SK-N-SH (cell line): ENCODE measurements at regions not wholly inside any gene's neighbourhood (a gene's known extent, or its start where the extent isn't known, plus 50 kb on each side); places are given as distances from the start of the nearest gene placed in this dataset.

Source experiments
- CTCF ChIA-PET: fragments of 300-600, 350-600 bp; formaldehyde crosslinking; extraction: SDS; loops from one replicate; lab custom pipeline; 2021; lab: Yijun Ruan, JAX
- POLR2A ChIA-PET: fragments of 350-600 bp; sonication (Branson Sonifier 250); formaldehyde crosslinking; extraction: SDS; loops from one replicate; lab custom pipeline; 2020; ENCODE audit warnings: antibody characterized with exemption, inconsistent platforms; lab: Yijun Ruan, JAX
- DNase-seq: peaks from one replicate; pipeline ENCODE4 v3.0.0; 2012
- H2AFZ ChIP-seq: fragments of 200-600 bp; sonication (generic); 2 replicates; pipeline ENCODE4 v1.8.1; 2016; ENCODE audit warnings: antibody characterized with exemption, mild to moderate bottlenecking, low read depth
- H3F3A ChIP-seq: fragments of 200-600 bp; sonication (generic); replicated peaks from 2 replicates; pipeline ENCODE3; 2016; ENCODE audit warnings: antibody characterized with exemption, mild to moderate bottlenecking; ENCODE audit not compliant: insufficient read depth
- H3K27ac ChIP-seq, 2 experiments: fragments of 200-500 bp in 1 of 2; fragments of 200-600 bp in 1 of 2; sonication (Bioruptor generic) in 1 of 2; sonication (generic), shearing (Covaris generic) in 1 of 2; 2 replicates each; pipeline versions ENCODE4 v1.5.1 to v1.6.1; 2014 to 2016; ENCODE audit warnings: low read depth in 2 of 2, inconsistent platforms in 1 of 2, low read length in 1 of 2, mild to moderate bottlenecking in 1 of 2, mixed read lengths in 1 of 2
- H3K27me3 ChIP-seq: fragments of 200-600 bp; sonication (generic), shearing (Covaris generic); 2 replicates; pipeline ENCODE4 v1.6.1; 2016; ENCODE audit warnings: mixed run types; ENCODE audit not compliant: insufficient read depth
- H3K36me3 ChIP-seq, 2 experiments: fragments of 200-500 bp in 1 of 2; fragments of 200-600 bp in 1 of 2; sonication (Bioruptor generic) in 1 of 2; sonication (generic) in 1 of 2; replicated peaks in 1 of 2; 2 replicates each; pipeline versions ENCODE3 to v1.5.1; 2014 to 2016; ENCODE audit warnings: low read length in 1 of 2, mild to moderate bottlenecking in 1 of 2; ENCODE audit not compliant: insufficient read depth in 2 of 2, control insufficient read depth in 1 of 2
- H3K4me1 ChIP-seq, 2 experiments: fragments of 200-500 bp in 1 of 2; fragments of 200-600 bp in 1 of 2; sonication (Bioruptor generic) in 1 of 2; sonication (generic), shearing (Covaris generic) in 1 of 2; 2 replicates each; pipeline versions ENCODE4 v1.5.1 to v1.6.1; 2014 to 2016; ENCODE audit warnings: low read depth in 1 of 2, low read length in 1 of 2, mixed run types in 1 of 2; ENCODE audit not compliant: insufficient read depth in 2 of 2, control insufficient read depth in 1 of 2
- H3K4me2 ChIP-seq: fragments of 200-600 bp; sonication (generic), shearing (Covaris generic); 2 replicates; pipeline ENCODE4 v1.6.1; 2017; ENCODE audit warnings: mixed run types
- H3K4me3 ChIP-seq, 2 experiments: fragments of 200-500 bp in 1 of 2; fragments of 200-600 bp in 1 of 2; sonication (Bioruptor generic) in 1 of 2; sonication (generic), shearing (Covaris generic) in 1 of 2; 2 replicates each; pipeline versions ENCODE4 v1.5.1 to v1.8.1; 2014 to 2016; ENCODE audit warnings: low read depth in 2 of 2, inconsistent platforms in 1 of 2, low read length in 1 of 2, mild to moderate bottlenecking in 1 of 2, mixed read lengths in 1 of 2, moderate library complexity in 1 of 2
- H3K79me2 ChIP-seq: fragments of 200-600 bp; sonication (generic); 2 replicates; pipeline ENCODE4 v1.8.1; 2017; ENCODE audit warnings: mild to moderate bottlenecking; ENCODE audit not compliant: insufficient read depth
- H3K9ac ChIP-seq: fragments of 200-600 bp; sonication (generic); 2 replicates; pipeline ENCODE4 v1.6.1; 2017; ENCODE audit warnings: mixed run types
- H3K9me2 ChIP-seq: fragments of 200-600 bp; sonication (generic); 2 replicates; pipeline ENCODE4 v1.6.1; 2017; ENCODE audit warnings: mixed run types
- H3K9me3 ChIP-seq: fragments of 200-600 bp; sonication (generic); 2 replicates; pipeline ENCODE4 v1.6.1; 2017; ENCODE audit warnings: mixed run types, mild to moderate bottlenecking, moderate library complexity
- H4K20me1 ChIP-seq: fragments of 200-600 bp; sonication (generic); 2 replicates; pipeline ENCODE4 v1.6.1; 2017; ENCODE audit warnings: mild to moderate bottlenecking, mixed run types; ENCODE audit not compliant: insufficient read depth
- EP300 ChIP-seq, 2 experiments: IDR thresholded peaks; 2 replicates each; pipeline versions ENCODE4 v1.4.0 to v1.6.1; 2012; ENCODE audit warnings: borderline replicate concordance in 1 of 2, low read depth in 1 of 2, low read length in 1 of 2
- EZH2phosphoT487 ChIP-seq: fragments of 200-600 bp; sonication (generic); IDR thresholded peaks from 2 replicates; pipeline ENCODE4 v1.6.1; 2017; ENCODE audit warnings: low read depth, mixed run types, mild to moderate bottlenecking, antibody characterized with exemption, moderate library complexity, borderline replicate concordance
- GABPA ChIP-seq: IDR thresholded peaks from 2 replicates; pipeline ENCODE4 v1.4.0; 2012; ENCODE audit warnings: low read depth, mild to moderate bottlenecking
- GATA2 ChIP-seq: sonication (generic); formaldehyde crosslinking; IDR thresholded peaks from 2 replicates; pipeline ENCODE4 v1.5.0; 2020; ENCODE audit warnings: mild to moderate bottlenecking, missing genetic modification reagents
- JUND ChIP-seq: IDR thresholded peaks from 2 replicates; pipeline ENCODE4 v1.4.0; 2012
- MAX ChIP-seq: IDR thresholded peaks from 2 replicates; pipeline ENCODE4 v1.4.0; 2012; ENCODE audit warnings: low read depth
- NFIC ChIP-seq: IDR thresholded peaks from 2 replicates; pipeline ENCODE4 v1.4.0; 2012; ENCODE audit warnings: borderline replicate concordance
- RAD21 ChIP-seq: IDR thresholded peaks from 2 replicates; pipeline ENCODE4 v1.6.1; 2012; ENCODE audit warnings: mild to moderate bottlenecking, low read length
- RCOR1 ChIP-seq: fragments of 150-350 bp; IDR thresholded peaks from 2 replicates; pipeline ENCODE4 v1.6.1; 2017; ENCODE audit warnings: antibody characterized with exemption, low read length
- SMC3 ChIP-seq: IDR thresholded peaks from 2 replicates; pipeline ENCODE4 v1.6.1; 2012; ENCODE audit warnings: low read depth, low read length, improper control_type of control experiment
- TEAD4 ChIP-seq: IDR thresholded peaks from 2 replicates; pipeline ENCODE4 v1.4.0; 2012; ENCODE audit warnings: mild to moderate bottlenecking, borderline replicate concordance; ENCODE audit not compliant: insufficient read depth
- USF1 ChIP-seq: IDR thresholded peaks from 2 replicates; pipeline ENCODE4 v1.4.0; 2012; ENCODE audit warnings: low read depth, borderline replicate concordance
- WGBS: methylation state at CpG from one replicate; pipeline ENCODE4 v1.1.6; 2017; ENCODE audit warnings: low lambda C conversion rate; 5-methylcytosine and 5-hydroxymethylcytosine counted together
- TF ChIP-seq, protein P1 (sequence below): IDR thresholded peaks from 2 replicates; pipeline ENCODE4; 2012
- TF ChIP-seq, protein P2 (sequence below): IDR thresholded peaks from 2 replicates; pipeline ENCODE4 v1.4.0; 2012; ENCODE audit warnings: low read depth, borderline replicate concordance

GRCh38 chr3:154730186-154730585, 300.2 kb upstream of the GPR149 start:
- H3K4me3 ChIP-seq = no peak overlapping the region
- WGBS = 3% methylated on average over 1 of the region's 1 CpG
- no peaks in the 10 kb centered on the region for H4K20me1 ChIP-seq
- no peaks in the 10 kb centered on the region for H3F3A ChIP-seq
- H3K9me3 ChIP-seq = no peaks in the 10 kb centered on the region
- CTCF ChIA-PET = interaction anchor here (1.3 to 1.9 kb wide), 2 partner anchors 17 to 592 kb away, joined by 4 read pairs; no protein-coding TSS in a partner anchor
- no peaks in the 10 kb centered on the region; a peak in 1 of 4 replicates for H3K4me1 ChIP-seq
- no peaks in the 10 kb centered on the region for H3K36me3 ChIP-seq
- H3K9ac ChIP-seq = no peak overlapping the region
- DNase-seq = peak; percentile 21
- H3K4me2 ChIP-seq = no peak overlapping the region
- no peaks in the 10 kb centered on the region for H3K79me2 ChIP-seq
- H3K9me2 ChIP-seq = no peaks in the 10 kb centered on the region
- no peak overlapping the region for H3K27ac ChIP-seq
- no peaks in the 10 kb centered on the region for H3K27me3 ChIP-seq
- POLR2A ChIA-PET = no interaction called here
- H2AFZ ChIP-seq = no peak overlapping the region
- no peak for TF ChIP-seq EZH2phosphoT487
- no peak for TF ChIP-seq MAX
- no peak for TF ChIP-seq TEAD4
- TF ChIP-seq, protein P1, sequence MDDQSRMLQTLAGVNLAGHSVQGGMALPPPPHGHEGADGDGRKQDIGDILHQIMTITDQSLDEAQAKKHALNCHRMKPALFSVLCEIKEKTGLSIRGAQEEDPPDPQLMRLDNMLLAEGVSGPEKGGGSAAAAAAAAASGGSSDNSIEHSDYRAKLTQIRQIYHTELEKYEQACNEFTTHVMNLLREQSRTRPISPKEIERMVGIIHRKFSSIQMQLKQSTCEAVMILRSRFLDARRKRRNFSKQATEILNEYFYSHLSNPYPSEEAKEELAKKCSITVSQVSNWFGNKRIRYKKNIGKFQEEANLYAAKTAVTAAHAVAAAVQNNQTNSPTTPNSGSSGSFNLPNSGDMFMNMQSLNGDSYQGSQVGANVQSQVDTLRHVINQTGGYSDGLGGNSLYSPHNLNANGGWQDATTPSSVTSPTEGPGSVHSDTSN = no peak
- TF ChIP-seq SMC3 = no peak
- TF ChIP-seq RAD21 = peak; percentile 46

- H3F3A ChIP-seq = no peaks in the 10 kb centered on the region
- no peak overlapping the region for H3K4me2 ChIP-seq
- ChIA-PET CTCF (interaction anchor here (1.3 to 1.9 kb wide), 2 partner anchors 17 to 593 kb away, joined by 4 read pairs; no protein-coding TSS in a partner anchor), POLR2A (no interaction called here)
- H3K4me1 ChIP-seq = no peaks in the 10 kb centered on the region; a peak in 1 of 4 replicates
- H3K9me3 ChIP-seq = no peaks in the 10 kb centered on the region
- no peaks in the 10 kb centered on the region for H3K36me3 ChIP-seq
- H3K79me2 ChIP-seq = no peaks in the 10 kb centered on the region
- no peak overlapping the region for H3K4me3 ChIP-seq
- H3K9me2 ChIP-seq = no peaks in the 10 kb centered on the region
- H3K27ac ChIP-seq = no peak overlapping the region
- H4K20me1 ChIP-seq = no peaks in the 10 kb centered on the region
- TF ChIP-seq MAX = no peak
- no peak for TF ChIP-seq USF1
- TF ChIP-seq, protein P2, sequence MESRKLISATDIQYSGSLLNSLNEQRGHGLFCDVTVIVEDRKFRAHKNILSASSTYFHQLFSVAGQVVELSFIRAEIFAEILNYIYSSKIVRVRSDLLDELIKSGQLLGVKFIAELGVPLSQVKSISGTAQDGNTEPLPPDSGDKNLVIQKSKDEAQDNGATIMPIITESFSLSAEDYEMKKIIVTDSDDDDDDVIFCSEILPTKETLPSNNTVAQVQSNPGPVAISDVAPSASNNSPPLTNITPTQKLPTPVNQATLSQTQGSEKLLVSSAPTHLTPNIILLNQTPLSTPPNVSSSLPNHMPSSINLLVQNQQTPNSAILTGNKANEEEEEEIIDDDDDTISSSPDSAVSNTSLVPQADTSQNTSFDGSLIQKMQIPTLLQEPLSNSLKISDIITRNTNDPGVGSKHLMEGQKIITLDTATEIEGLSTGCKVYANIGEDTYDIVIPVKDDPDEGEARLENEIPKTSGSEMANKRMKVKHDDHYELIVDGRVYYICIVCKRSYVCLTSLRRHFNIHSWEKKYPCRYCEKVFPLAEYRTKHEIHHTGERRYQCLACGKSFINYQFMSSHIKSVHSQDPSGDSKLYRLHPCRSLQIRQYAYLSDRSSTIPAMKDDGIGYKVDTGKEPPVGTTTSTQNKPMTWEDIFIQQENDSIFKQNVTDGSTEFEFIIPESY = no peak
- no peak for TF ChIP-seq EP300 (IDR thresholded peaks at IDR 0.05; ENCODE audit: borderline replicate concordance in 1 of 2, low read depth in 1 of 2, low read length in 1 of 2)
- TF ChIP-seq TEAD4 = no peak
- TF ChIP-seq NFIC = no peak
- TF ChIP-seq, protein P1 = no peak
- TF ChIP-seq GABPA = no peak
- no peak for TF ChIP-seq GATA2 (CRISPR knock-in tag)
- TF ChIP-seq RCOR1 = no peak
- TF ChIP-seq JUND = no peak
- TF ChIP-seq RAD21 = no peak
- WGBS = 10% methylated on average over 2 of the region's 2 CpGs
- H3K9ac ChIP-seq = no peak overlapping the region
- H3K27me3 ChIP-seq = no peaks in the 10 kb centered on the region
- H2AFZ ChIP-seq = no peak overlapping the region
- DNase-seq = no peak
Measured at GRCh38 chr3:154729741-154730140, 299.8 kb upstream of the GPR149 start.
